T-helper 17 cell (primary cell): ENCODE measurements at regions not wholly inside any gene's neighbourhood (a gene's known extent, or its start where the extent isn't known, plus 50 kb on each side); places are given as distances from the start of the nearest gene placed in this dataset.

Experiments used
- ATAC-seq: fragments of 150-1000 bp; cut with Tn5 transposase; 2 replicates; pipeline ENCODE4 v1.10.0; 2021; ENCODE audit warnings: mild to moderate bottlenecking, moderate library complexity
- DNase-seq, 3 donors: peaks; one replicate each; pipeline versions ENCODE4 v3.0.0 to v3.0.0-alpha.2; 2020 to 2021
- H3K9me3 ChIP-seq: one replicate; pipeline ENCODE4 v1.7.0; 2013; ENCODE audit warnings: low read length, mild to moderate bottlenecking; ENCODE audit not compliant: control insufficient read depth, poor library complexity, severe bottlenecking
- H3K27ac Mint-ChIP-seq: one replicate; pipeline ENCODE4 v1.8.0; 2022; ENCODE audit warnings: mild to moderate bottlenecking, moderate library complexity, mixed read lengths
- H3K27me3 Mint-ChIP-seq: one replicate; pipeline ENCODE4 v1.8.0; 2022; ENCODE audit warnings: mixed read lengths
- H3K36me3 Mint-ChIP-seq: one replicate; pipeline ENCODE4 v1.8.0; 2022; ENCODE audit warnings: low read depth, mixed read lengths
- H3K4me1 Mint-ChIP-seq: one replicate; pipeline ENCODE4 v1.8.0; 2022; ENCODE audit warnings: mild to moderate bottlenecking, mixed read lengths
- H3K4me3 Mint-ChIP-seq: one replicate; pipeline ENCODE4 v1.8.0; 2022; ENCODE audit warnings: mild to moderate bottlenecking, moderate library complexity, mixed read lengths

DNA sequence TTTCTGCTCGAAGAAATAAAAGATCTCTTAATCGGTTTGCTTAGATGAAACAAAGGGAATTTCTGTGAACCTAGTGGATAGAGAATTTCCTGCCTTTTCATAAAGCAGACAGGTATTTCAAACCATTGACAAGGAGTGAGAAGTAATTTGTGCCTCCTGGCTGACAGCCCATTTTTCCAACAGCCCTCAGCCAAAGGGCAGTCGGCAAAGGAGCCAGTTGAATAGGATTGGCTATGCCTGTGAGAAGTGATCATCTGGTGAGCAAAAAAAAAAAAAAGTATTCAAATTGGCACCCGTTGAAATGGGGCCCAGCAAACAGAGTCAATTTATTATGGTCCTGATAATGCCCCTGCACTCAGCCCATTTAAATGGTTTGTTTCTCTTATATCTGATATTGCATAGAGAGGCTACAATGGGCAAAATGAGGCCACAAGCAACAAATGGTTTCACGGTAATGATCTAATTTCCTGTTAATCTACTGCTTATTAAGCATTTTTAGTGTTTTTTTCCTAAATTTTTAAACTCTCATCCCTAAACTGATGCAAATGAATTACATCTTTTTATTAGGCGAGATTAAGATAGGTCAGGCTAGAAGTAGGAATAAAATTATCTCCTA, 477.5 kb downstream of the NUF2 start:
- no peak for DNase-seq
- H3K9me3 ChIP-seq: no peaks in the 10 kb centered on the region
- no peaks in the 10 kb centered on the region for H3K4me1 Mint-ChIP-seq
- no peak overlapping the region for H3K4me3 Mint-ChIP-seq
- H3K36me3 Mint-ChIP-seq: no peaks in the 10 kb centered on the region
- ATAC-seq: no peak
- no peaks in the 10 kb centered on the region for H3K27me3 Mint-ChIP-seq
- no peak overlapping the region for H3K27ac Mint-ChIP-seq

DNA sequence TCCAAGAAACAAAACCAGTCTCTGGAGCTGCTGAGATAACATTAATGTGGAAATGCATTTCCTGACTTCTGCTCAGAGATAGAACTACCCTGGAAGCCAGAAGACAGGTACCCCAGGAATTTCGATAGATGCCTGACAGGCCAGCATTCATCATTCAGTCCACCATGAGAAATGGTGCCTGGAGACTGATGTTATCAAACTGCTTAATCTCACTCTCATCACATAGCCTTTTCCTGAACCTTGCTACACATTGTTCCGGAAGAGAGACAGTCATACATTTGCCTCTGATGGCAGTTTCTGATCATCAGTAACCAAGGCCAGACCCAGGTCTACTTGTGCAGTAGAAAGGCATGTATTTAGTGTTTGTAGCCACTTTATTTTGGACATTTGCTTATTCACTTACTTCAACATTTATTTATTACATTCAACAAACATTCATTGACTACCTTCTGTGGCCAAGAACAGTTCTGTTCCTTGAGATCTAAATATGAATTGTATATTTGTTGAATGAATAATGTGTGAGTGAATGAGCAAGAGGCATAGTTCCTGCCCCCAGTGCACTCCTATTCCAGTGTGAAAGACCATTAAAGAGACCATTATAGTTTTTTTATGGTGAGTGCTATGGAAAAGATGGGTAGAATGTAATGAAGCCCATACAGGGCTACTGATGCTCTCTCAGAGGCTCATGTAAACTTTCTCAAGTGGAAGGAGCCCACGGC, 485.7 kb downstream of the NUF2 start:
- Mint-ChIP-seq H3K27me3 (no peaks in the 10 kb centered on the region), H3K27ac (no peak overlapping the region), H3K4me1 (no peaks in the 10 kb centered on the region), H3K36me3 (no peaks in the 10 kb centered on the region), H3K4me3 (no peak overlapping the region)
- H3K9me3 ChIP-seq: no peaks in the 10 kb centered on the region
- ATAC-seq: no peak
- no peak for DNase-seq

DNA sequence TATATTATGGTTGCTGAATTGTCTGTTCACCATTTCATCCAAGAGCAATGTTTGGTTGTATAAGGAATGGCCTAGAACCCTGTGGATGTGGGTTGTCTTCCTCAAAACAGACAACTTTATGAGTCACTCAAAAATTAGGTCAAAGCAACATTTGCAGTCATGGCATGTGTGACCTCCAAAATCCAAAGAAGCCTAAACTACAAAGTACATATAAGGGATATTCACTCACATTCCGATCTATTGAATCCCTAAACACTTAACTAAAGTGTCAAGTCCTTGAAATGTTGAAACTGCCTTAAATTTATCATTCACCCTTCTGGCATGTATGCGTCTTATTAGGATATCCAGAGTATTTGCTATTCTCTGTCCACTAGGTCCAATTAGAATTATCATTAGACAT, 491.5 kb downstream of the NUF2 start:
- H3K4me1 Mint-ChIP-seq: no peaks in the 10 kb centered on the region
- no peaks in the 10 kb centered on the region for H3K36me3 Mint-ChIP-seq
- ATAC-seq: no peak

DNA sequence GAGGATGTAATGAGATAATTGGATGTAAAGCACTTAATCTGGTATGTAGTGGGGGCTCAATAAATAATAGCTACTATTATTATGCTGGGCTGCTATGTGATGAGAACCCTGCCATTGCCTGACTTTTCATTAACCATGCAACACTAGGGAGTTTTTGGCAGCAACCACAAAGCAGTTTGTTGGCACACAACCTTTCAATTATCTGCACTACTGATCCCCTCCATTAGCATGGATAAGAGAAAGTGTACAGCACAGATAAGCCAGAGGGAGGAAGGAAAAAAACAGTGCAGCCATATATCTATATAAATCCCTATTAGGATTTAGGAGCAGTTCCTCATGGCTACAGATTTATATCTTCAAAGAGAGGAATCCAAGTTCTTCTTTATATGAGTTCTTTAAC, 498.5 kb downstream of the NUF2 start:
- H3K4me3 Mint-ChIP-seq: no peak overlapping the region
- no peak overlapping the region for H3K27ac Mint-ChIP-seq
- DNase-seq: no peak
- no peak for ATAC-seq
- no peaks in the 10 kb centered on the region for H3K9me3 ChIP-seq
- no peaks in the 10 kb centered on the region for H3K4me1 Mint-ChIP-seq
- peaks cover 2% of the 10 kb centered on the region for H3K36me3 Mint-ChIP-seq
- no peaks in the 10 kb centered on the region for H3K27me3 Mint-ChIP-seq

More for the DNA sequence above, 491.5 kb downstream of the NUF2 start:
- no peaks in the 10 kb centered on the region for H3K9me3 ChIP-seq
- no peak overlapping the region for H3K4me3 Mint-ChIP-seq
- no peak for DNase-seq
- H3K27me3 Mint-ChIP-seq: no peaks in the 10 kb centered on the region
- H3K27ac Mint-ChIP-seq: no peak overlapping the region

DNA sequence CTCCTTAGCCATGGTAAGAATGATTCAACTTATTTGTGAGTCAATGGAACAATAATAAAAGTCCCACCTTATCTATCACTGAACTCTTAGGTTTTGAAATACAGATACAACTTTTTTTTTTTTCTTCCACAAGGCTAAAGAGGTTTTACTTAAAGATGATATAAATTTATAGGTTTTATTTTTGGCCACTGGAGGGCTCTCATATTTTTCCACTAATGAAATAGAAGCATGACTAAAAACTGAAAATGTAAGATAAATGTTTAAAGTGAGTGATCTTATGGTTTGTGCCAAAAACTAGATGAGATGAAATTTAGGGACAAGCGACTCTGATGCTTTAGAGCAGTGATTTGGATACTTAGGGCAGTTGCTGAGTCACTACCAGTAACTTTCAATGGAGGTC, 499.0 kb downstream of the NUF2 start:
- H3K9me3 ChIP-seq: no peaks in the 10 kb centered on the region
- Mint-ChIP-seq H3K27me3 (no peaks in the 10 kb centered on the region), H3K4me3 (no peak overlapping the region), H3K4me1 (no peaks in the 10 kb centered on the region), H3K27ac (no peak overlapping the region), H3K36me3 (peaks cover 2% of the 10 kb centered on the region)
- ATAC-seq (no peak), DNase-seq (no peak)

DNA sequence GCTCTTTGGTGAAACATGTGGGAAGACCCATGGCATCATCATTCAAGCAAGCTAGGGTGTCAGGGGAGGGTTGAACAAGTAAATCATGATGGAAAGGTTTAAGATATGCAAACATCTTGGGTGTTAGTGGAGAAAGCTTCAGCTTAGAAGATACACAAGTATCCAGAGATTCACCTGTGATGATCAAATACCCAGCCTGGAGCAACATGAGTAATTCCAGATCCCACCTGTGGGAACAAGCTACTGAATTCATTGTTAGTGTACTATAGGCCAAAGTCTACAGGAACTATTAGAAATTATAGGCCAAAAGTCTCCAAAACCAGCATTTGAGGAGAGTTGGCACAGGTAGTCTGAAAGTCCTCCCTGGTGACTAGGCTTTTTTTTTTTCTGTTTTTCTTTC, 499.9 kb downstream of the NUF2 start:
- DNase-seq (no peak), ATAC-seq (no peak)
- H3K27me3 Mint-ChIP-seq: no peaks in the 10 kb centered on the region
- H3K4me3 Mint-ChIP-seq: no peak overlapping the region
- H3K9me3 ChIP-seq: no peaks in the 10 kb centered on the region
- no peak overlapping the region for H3K27ac Mint-ChIP-seq
- H3K4me1 Mint-ChIP-seq: no peaks in the 10 kb centered on the region
- H3K36me3 Mint-ChIP-seq: peaks cover 2% of the 10 kb centered on the region

DNA sequence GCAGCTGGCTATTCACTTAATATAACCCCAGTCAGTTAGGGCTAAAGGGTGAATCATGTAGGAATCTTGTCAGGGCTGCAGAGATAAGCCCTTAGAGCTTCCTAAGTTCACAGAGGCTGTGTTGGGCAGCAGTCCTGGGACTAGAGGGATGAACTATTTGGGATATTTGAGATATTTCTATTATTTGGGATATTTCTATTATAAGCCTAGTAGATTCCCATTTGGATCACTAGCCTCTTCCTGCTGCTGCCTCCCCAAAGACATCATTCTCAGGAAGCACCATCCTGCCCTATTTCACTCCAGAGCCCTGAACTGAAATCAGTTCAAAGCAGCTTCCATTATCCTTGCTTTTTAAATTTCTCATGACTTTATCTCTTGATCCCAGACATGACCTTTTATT, 501.3 kb downstream of the NUF2 start:
- ATAC-seq: no peak
- no peaks in the 10 kb centered on the region for H3K9me3 ChIP-seq
- DNase-seq: no peak
- no peaks in the 10 kb centered on the region for H3K4me1 Mint-ChIP-seq
- H3K4me3 Mint-ChIP-seq: no peak overlapping the region
- H3K36me3 Mint-ChIP-seq: peaks cover 2% of the 10 kb centered on the region
- H3K27me3 Mint-ChIP-seq: no peaks in the 10 kb centered on the region
- H3K27ac Mint-ChIP-seq: no peak overlapping the region

DNA sequence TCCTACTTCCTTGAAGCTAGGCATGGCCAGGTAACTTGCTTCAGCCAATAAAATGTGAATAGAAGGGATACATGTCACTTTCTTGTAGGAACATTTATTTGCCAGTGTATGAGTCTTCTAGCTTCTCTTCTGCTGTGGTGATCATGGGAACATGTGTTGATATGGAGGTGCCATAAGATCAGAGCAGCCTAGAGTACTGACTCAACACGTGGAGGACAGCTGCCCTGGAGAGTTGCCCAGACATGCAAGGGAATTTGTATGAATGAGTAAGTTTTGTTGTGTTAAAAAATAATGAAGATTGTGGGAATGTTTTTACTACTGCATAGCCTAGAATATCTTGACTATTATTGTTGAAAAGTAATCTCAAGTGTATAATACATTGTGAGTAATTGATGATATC, 502.3 kb downstream of the NUF2 start:
- ATAC-seq: no peak
- DNase-seq: no peak
- Mint-ChIP-seq H3K27ac (no peak overlapping the region), H3K4me1 (no peaks in the 10 kb centered on the region), H3K27me3 (no peaks in the 10 kb centered on the region), H3K4me3 (no peak overlapping the region), H3K36me3 (peaks cover 1% of the 10 kb centered on the region)
- no peaks in the 10 kb centered on the region for H3K9me3 ChIP-seq

DNA sequence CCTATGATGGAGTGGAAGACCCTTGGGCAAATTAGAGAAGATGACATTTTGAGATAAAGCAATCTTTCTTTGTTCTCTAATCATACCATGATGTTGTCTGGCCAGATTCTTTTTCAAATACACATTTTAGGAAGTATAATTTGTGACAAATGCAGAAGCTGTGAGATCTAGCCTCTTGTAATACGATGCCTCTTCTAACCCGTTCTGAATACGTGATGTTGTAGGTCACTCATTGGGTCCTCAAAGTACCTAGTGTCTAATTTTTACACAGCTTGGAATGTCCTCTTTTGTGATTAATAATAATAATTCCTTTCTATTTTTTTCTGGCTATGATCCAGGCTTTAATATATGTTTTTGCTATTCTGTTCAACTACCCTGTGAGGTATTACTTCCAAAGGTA, 502.7 kb downstream of the NUF2 start:
- no peaks in the 10 kb centered on the region for H3K4me1 Mint-ChIP-seq
- H3K4me3 Mint-ChIP-seq: no peak overlapping the region
- H3K27me3 Mint-ChIP-seq: no peaks in the 10 kb centered on the region
- no peak overlapping the region for H3K27ac Mint-ChIP-seq
- DNase-seq: no peak
- no peak for ATAC-seq
- H3K9me3 ChIP-seq: no peaks in the 10 kb centered on the region
- H3K36me3 Mint-ChIP-seq: no peaks in the 10 kb centered on the region

DNA sequence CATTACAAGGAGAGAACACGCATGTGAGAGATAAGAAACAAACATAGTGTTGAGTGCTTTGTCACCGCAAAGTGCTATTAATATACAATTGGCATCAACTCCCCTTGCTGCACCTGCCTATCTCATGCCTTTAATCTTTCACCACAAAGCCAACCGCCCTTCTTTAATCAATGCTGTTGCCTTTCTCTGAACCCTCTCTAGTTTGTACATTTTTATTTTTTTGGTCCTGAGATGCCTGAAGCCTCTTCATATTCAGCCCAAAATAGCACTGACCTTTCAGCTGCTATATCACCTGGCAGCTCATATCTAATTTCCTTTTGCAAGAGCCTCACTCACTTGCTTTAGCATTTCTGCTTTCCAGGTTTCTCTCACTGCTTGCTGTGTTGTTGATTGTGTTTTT, 504.7 kb downstream of the NUF2 start:
- no peaks in the 10 kb centered on the region for H3K36me3 Mint-ChIP-seq
- no peaks in the 10 kb centered on the region for H3K27me3 Mint-ChIP-seq
- H3K4me3 Mint-ChIP-seq: no peak overlapping the region
- H3K27ac Mint-ChIP-seq: no peak overlapping the region
- no peaks in the 10 kb centered on the region for H3K4me1 Mint-ChIP-seq
- H3K9me3 ChIP-seq: no peaks in the 10 kb centered on the region
- ATAC-seq (no peak), DNase-seq (no peak)

DNA sequence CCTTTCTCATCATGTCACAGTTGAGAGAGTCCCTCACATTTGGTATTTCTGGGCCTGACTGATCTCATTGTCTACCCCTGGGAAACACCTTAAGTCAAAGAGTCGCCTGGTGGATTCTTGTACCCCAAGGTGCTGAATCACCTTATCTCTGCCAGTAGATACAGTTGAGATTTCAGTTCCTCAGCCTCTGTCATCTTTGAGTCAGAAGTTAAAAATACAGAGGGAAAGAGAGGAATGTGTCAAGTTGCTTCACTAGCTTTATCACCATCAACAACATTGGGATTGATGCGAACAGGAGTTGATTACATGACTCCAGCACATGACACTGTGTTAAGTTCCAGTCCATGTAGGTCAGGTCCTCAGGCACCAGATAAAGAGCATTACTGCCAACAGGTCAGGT, 513.0 kb downstream of the NUF2 start:
- Mint-ChIP-seq H3K4me3 (no peak overlapping the region), H3K27ac (no peak overlapping the region), H3K36me3 (no peaks in the 10 kb centered on the region), H3K27me3 (no peaks in the 10 kb centered on the region), H3K4me1 (no peaks in the 10 kb centered on the region)
- no peak for ATAC-seq
- no peak for DNase-seq
- no peaks in the 10 kb centered on the region for H3K9me3 ChIP-seq

DNA sequence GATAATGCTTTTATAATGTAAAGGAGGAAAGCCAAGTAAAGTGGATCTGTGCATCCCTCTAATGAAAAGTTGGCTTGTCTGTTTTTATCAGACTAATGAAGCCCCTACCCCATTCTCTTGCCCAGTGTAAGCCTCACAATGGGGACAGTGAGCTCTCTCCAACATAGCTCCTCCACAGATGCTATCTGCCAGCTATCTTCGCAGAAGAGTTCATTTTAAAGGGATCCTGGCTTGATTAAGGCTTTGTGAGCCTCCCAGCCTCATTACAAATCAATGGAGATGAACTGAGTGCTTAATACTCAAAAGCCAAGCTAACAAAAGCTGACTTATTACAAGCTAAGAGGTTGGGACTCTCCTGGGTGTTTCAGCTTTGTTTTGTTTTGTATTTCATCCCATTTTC, 514.7 kb downstream of the NUF2 start:
- H3K9me3 ChIP-seq: no peaks in the 10 kb centered on the region
- Mint-ChIP-seq H3K27ac (no peak overlapping the region), H3K27me3 (no peaks in the 10 kb centered on the region), H3K36me3 (no peaks in the 10 kb centered on the region), H3K4me1 (no peaks in the 10 kb centered on the region), H3K4me3 (no peak overlapping the region)
- ATAC-seq (no peak), DNase-seq (no peak)

DNA sequence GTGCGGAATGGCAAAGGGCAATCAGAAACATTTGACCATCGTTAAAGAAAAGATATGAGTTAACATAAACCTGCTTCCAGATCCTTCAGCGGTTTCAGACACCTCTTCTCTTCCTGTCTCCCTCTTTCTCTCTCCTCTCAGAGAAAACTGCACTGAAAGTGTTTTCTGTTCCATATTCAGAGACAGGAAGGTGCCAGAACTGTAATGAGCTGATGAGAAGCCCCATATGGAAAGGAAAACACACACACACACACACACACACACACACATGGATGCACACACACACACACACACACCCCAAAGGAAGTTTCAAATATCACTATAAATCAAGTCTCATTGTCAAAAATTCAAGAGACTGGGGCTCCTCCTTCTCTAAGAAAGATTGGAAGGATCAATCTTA, 515.5 kb downstream of the NUF2 start:
- H3K4me3 Mint-ChIP-seq: no peak overlapping the region
- H3K27me3 Mint-ChIP-seq: no peaks in the 10 kb centered on the region
- no peak overlapping the region for H3K27ac Mint-ChIP-seq
- DNase-seq (no peak), ATAC-seq (no peak)
- no peaks in the 10 kb centered on the region for H3K4me1 Mint-ChIP-seq
- no peaks in the 10 kb centered on the region for H3K36me3 Mint-ChIP-seq
- no peaks in the 10 kb centered on the region for H3K9me3 ChIP-seq

DNA sequence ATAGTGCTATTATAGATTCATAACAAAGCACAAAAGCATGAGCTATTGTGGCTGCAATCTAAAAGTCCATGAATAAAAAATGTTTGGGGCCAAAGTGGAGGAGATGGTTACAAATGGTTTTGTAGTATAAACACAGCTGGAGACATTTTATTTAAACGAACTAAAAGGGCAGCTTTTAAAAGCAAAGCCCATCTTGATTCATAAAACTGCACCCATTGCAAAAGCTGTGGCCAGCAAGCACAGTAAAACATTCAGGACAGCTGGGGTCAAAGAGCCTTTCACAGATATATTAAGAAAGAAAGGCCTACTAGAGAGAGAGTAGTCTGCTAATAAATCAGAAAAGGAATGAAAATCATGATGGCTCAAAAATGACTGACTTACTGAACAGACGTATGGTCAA, 520.8 kb downstream of the NUF2 start:
- no peak overlapping the region for H3K4me3 Mint-ChIP-seq
- no peaks in the 10 kb centered on the region for H3K4me1 Mint-ChIP-seq
- no peaks in the 10 kb centered on the region for H3K9me3 ChIP-seq
- no peaks in the 10 kb centered on the region for H3K27me3 Mint-ChIP-seq
- no peaks in the 10 kb centered on the region for H3K36me3 Mint-ChIP-seq
- no peak for DNase-seq
- no peak overlapping the region for H3K27ac Mint-ChIP-seq
- ATAC-seq: no peak
